MM.1S (cell line): ENCODE measurements at regions not wholly inside any gene's neighbourhood (a gene's known extent, or its start where the extent isn't known, plus 50 kb on each side); places are given as distances from the start of the nearest gene placed in this dataset.

Experiments used
- DNase-seq: peaks from one replicate; pipeline ENCODE4 v3.0.0-alpha.2; 2015
- H2AFZ ChIP-seq: fragments of 300-600 bp; sonication (generic); 2 replicates; pipeline ENCODE4 v1.6.0; 2016; ENCODE audit warnings: antibody characterized with exemption, low read length
- H3F3A ChIP-seq: fragments of 300-600 bp; sonication (generic); 2 replicates; pipeline ENCODE4 v1.6.1; 2016; ENCODE audit warnings: mild to moderate bottlenecking, antibody characterized with exemption, low read length, moderate library complexity, mixed read lengths; ENCODE audit not compliant: insufficient read depth
- H3K27ac ChIP-seq: fragments of 300-600 bp; sonication (generic); 2 replicates; pipeline ENCODE4 v1.5.1; 2016; ENCODE audit warnings: mild to moderate bottlenecking, low read length
- H3K27me3 ChIP-seq: fragments of 300-600 bp; sonication (generic); replicated peaks from 2 replicates; pipeline ENCODE4 v1.6.0; 2016; ENCODE audit warnings: low read length; ENCODE audit not compliant: insufficient read depth
- H3K36me3 ChIP-seq: fragments of 300-600 bp; sonication (generic); replicated peaks from 2 replicates; pipeline ENCODE4 v1.6.1; 2016; ENCODE audit warnings: mild to moderate bottlenecking, low read length, mixed read lengths; ENCODE audit not compliant: insufficient read depth
- H3K4me1 ChIP-seq: fragments of 300-600 bp; sonication (generic); 2 replicates; pipeline ENCODE4 v1.6.1; 2016; ENCODE audit warnings: low read length, mixed read lengths
- H3K4me2 ChIP-seq: fragments of 300-600 bp; sonication (generic); 2 replicates; pipeline ENCODE4 v1.6.0; 2016; ENCODE audit warnings: low read depth, low read length
- H3K4me3 ChIP-seq: fragments of 300-600 bp; sonication (generic); 2 replicates; pipeline ENCODE4 v1.5.1; 2016; ENCODE audit warnings: low read length, mixed read lengths
- H3K79me2 ChIP-seq: fragments of 300-600 bp; sonication (generic); 2 replicates; pipeline ENCODE4 v1.6.1; 2016; ENCODE audit warnings: mixed run types, low read length, mixed read lengths
- H3K9ac ChIP-seq: fragments of 300-600 bp; sonication (generic); 2 replicates; pipeline ENCODE4 v1.6.1; 2016; ENCODE audit warnings: low read length, mixed read lengths
- H3K9me2 ChIP-seq: fragments of 300-600 bp; sonication (generic); replicated peaks from 2 replicates; pipeline ENCODE4 v1.6.1; 2016; ENCODE audit warnings: mild to moderate bottlenecking, low read length, mixed read lengths; ENCODE audit not compliant: insufficient read depth
- H3K9me3 ChIP-seq: fragments of 300-600 bp; sonication (generic); replicated peaks from 2 replicates; pipeline ENCODE4 v1.6.1; 2016; ENCODE audit warnings: mild to moderate bottlenecking, low read length, mixed read lengths; ENCODE audit not compliant: insufficient read depth
- H4K20me1 ChIP-seq: fragments of 300-600 bp; sonication (generic); 2 replicates; pipeline ENCODE4 v1.6.1; 2016; ENCODE audit warnings: mild to moderate bottlenecking, low read length, moderate library complexity, mixed read lengths; ENCODE audit not compliant: insufficient read depth
- EZH2 ChIP-seq: fragments of 300-600 bp; sonication (generic); optimal IDR thresholded peaks from 2 replicates; pipeline ENCODE3; 2017; ENCODE audit warnings: low read depth, mild to moderate bottlenecking, antibody characterized with exemption, low read length, mixed read lengths
- EZH2phosphoT487 ChIP-seq: fragments of 300-600 bp; sonication (generic); IDR thresholded peaks from 2 replicates; pipeline ENCODE4 v1.6.1; 2018; ENCODE audit warnings: antibody characterized with exemption, low read length
- TF ChIP-seq, protein P1 (sequence below): fragments of 300-600 bp; sonication (generic); IDR thresholded peaks from 2 replicates; pipeline ENCODE4 v1.5.1; 2016; ENCODE audit warnings: antibody characterized with exemption, low read length, mixed read lengths

DNA sequence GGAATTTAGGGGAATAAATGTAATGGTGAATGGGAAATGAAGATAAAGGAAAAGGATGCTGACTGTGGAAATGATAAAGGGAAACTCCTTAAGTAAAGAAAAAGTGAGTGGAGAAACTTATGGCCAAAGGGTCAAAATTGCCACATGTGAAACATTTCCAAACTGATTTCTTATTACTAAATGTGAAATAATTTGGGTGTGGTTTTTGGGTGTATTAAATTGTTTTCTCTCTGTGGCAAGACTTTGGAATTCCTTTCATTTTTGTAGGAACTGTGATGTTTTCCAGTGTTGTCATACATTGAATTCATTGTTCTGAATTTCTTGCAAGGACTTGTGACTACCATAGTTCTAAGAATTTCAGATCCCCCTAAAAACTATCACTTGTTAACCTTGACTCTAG is 1891.5 kb upstream of the SEL1L start:
- TF ChIP-seq EZH2 (no peak), EZH2phosphoT487 (no peak)
- TF ChIP-seq, protein P1, sequence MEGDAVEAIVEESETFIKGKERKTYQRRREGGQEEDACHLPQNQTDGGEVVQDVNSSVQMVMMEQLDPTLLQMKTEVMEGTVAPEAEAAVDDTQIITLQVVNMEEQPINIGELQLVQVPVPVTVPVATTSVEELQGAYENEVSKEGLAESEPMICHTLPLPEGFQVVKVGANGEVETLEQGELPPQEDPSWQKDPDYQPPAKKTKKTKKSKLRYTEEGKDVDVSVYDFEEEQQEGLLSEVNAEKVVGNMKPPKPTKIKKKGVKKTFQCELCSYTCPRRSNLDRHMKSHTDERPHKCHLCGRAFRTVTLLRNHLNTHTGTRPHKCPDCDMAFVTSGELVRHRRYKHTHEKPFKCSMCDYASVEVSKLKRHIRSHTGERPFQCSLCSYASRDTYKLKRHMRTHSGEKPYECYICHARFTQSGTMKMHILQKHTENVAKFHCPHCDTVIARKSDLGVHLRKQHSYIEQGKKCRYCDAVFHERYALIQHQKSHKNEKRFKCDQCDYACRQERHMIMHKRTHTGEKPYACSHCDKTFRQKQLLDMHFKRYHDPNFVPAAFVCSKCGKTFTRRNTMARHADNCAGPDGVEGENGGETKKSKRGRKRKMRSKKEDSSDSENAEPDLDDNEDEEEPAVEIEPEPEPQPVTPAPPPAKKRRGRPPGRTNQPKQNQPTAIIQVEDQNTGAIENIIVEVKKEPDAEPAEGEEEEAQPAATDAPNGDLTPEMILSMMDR, result no peak
- Histone ChIP-seq H3K9me3 (no peaks in the 10 kb centered on the region), H3K4me3 (no peak overlapping the region), H3K9me2 (no peaks in the 10 kb centered on the region), H3K36me3 (no peaks in the 10 kb centered on the region), H2AFZ (no peak overlapping the region), H3K79me2 (no peaks in the 10 kb centered on the region), H3K4me2 (no peak overlapping the region), H3K27me3 (no peaks in the 10 kb centered on the region), H3F3A (no peaks in the 10 kb centered on the region), H4K20me1 (no peaks in the 10 kb centered on the region), H3K9ac (no peak overlapping the region), H3K4me1 (no peaks in the 10 kb centered on the region), H3K27ac (no peak overlapping the region)
- no peak for DNase-seq

DNA sequence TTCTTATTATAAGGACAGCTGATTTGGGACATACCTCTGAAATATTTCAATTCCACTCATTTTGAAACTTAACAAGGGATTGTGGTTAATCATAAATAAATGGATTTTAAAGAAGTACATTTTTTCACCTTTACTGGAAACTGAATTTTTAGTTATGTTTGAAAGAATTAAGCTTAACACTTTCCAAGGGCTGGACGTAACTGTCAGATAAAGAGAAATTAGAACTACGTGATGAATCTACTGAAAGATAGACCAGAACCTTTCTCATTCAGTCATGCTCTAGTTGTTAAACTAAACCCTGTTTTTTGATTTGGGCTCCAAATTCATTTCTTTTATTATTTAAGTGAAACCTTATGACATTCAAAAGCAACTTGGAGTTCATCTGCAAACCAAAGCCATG is 1892.1 kb upstream of the SEL1L start:
- H3K9me2 ChIP-seq, result no peaks in the 10 kb centered on the region
- no peaks in the 10 kb centered on the region for H4K20me1 ChIP-seq
- no peaks in the 10 kb centered on the region for H3K4me1 ChIP-seq
- TF ChIP-seq, protein P1, result no peak
- TF ChIP-seq EZH2phosphoT487 (no peak), EZH2 (no peak)
- no peak overlapping the region for H3K27ac ChIP-seq
- H3K27me3 ChIP-seq, result no peaks in the 10 kb centered on the region
- no peak for DNase-seq
- no peaks in the 10 kb centered on the region for H3K79me2 ChIP-seq
- no peak overlapping the region for H3K9ac ChIP-seq
- no peak overlapping the region for H2AFZ ChIP-seq
- H3K4me2 ChIP-seq, result no peak overlapping the region
- no peaks in the 10 kb centered on the region for H3K9me3 ChIP-seq
- no peaks in the 10 kb centered on the region for H3K36me3 ChIP-seq
- H3K4me3 ChIP-seq, result no peak overlapping the region
- H3F3A ChIP-seq, result no peaks in the 10 kb centered on the region

DNA sequence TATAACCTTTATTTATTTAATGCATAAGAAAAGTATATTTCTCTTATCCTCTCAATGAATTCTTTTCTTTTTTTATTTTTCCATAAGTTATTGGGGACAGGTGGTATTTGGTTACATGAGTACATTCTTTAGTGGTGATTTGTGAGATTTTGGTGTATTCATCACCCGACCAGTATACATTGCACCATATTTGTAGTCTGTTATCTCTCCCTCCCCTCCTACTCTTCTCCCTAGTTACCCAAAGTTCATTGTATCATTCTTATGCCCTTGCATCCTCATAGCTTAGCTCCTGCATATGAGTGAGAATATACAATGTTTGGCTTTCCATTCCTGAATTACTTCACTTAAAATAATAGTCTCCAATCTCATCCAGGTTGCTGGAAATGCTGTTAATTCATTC is 1900.0 kb upstream of the SEL1L start:
- no peak overlapping the region for H3K4me2 ChIP-seq
- H3K4me1 ChIP-seq, result no peaks in the 10 kb centered on the region
- no peaks in the 10 kb centered on the region for H3K27me3 ChIP-seq
- DNase-seq, result no peak
- no peaks in the 10 kb centered on the region for H3K9me3 ChIP-seq
- no peaks in the 10 kb centered on the region for H3K9me2 ChIP-seq
- no peak overlapping the region for H3K9ac ChIP-seq
- no peak overlapping the region for H2AFZ ChIP-seq
- H3K79me2 ChIP-seq, result no peaks in the 10 kb centered on the region
- H4K20me1 ChIP-seq, result no peaks in the 10 kb centered on the region
- TF ChIP-seq EZH2phosphoT487, result no peak
- TF ChIP-seq EZH2, result no peak
- TF ChIP-seq, protein P1, result no peak
- no peaks in the 10 kb centered on the region for H3K36me3 ChIP-seq
- H3K4me3 ChIP-seq, result no peak overlapping the region
- no peaks in the 10 kb centered on the region for H3F3A ChIP-seq
- no peak overlapping the region for H3K27ac ChIP-seq
